Stimulated activated CD4-positive, alpha-beta T cell treated with anti-CD3 and anti-CD28 coated beads, Interleukin-4, amount 100 ng/mL, for 24 hours (primary cell): ENCODE measurements at regions not wholly inside any gene's neighbourhood (a gene's known extent, or its start where the extent isn't known, plus 50 kb on each side); places are given as distances from the start of the nearest gene placed in this dataset.
"Not testable (repeated sequence)": the region's sequence is repeated elsewhere in the genome, so short reads cannot be mapped to it uniquely, and the experiment has no call there.

Experiments
- DNase-seq: peaks from one replicate; pipeline ENCODE4 v3.0.0-alpha.2; 2020

GRCh38 chr1:189305279-189305678, 1172.4 kb downstream of the BRINP3 start:
- DNase-seq = no peak

- DNase-seq = no peak
Measured at GRCh38 chr1:189311915-189312314, 1165.7 kb downstream of the BRINP3 start.

GRCh38 chr1:189312499-189312898, 1165.2 kb downstream of the BRINP3 start:
- DNase-seq = no peak

- DNase-seq = no peak
Measured at GRCh38 chr1:189313488-189313887, 1164.2 kb downstream of the BRINP3 start.

- no peak for DNase-seq
Measured at GRCh38 chr1:189315035-189315901, 1162.4 kb downstream of the BRINP3 start.

GRCh38 chr1:189323091-189323490, 1154.6 kb downstream of the BRINP3 start:
- no peak for DNase-seq

- not testable (repeated sequence) for DNase-seq
Measured at GRCh38 chr1:189331071-189331470, 1146.6 kb downstream of the BRINP3 start.

GRCh38 chr1:189336115-189337100, 1141.3 kb downstream of the BRINP3 start:
- DNase-seq = no peak

GRCh38 chr1:189349607-189350006, 1128.1 kb downstream of the BRINP3 start:
- DNase-seq = no peak

GRCh38 chr1:189350983-189351616, 1126.6 kb downstream of the BRINP3 start:
- DNase-seq = no peak

- no peak for DNase-seq
Measured at GRCh38 chr1:189351960-189352359, 1125.7 kb downstream of the BRINP3 start.

- DNase-seq = no peak
Measured at GRCh38 chr1:189356206-189356605, 1121.5 kb downstream of the BRINP3 start.

- no peak for DNase-seq
Measured at GRCh38 chr1:189357317-189357716, 1120.3 kb downstream of the BRINP3 start.

- no peak for DNase-seq
Measured at GRCh38 chr1:189369612-189370011, 1108.1 kb downstream of the BRINP3 start.

GRCh38 chr1:189374816-189375215, 1102.8 kb downstream of the BRINP3 start:
- DNase-seq = no peak

- no peak for DNase-seq
Measured at GRCh38 chr1:189405419-189405818, 1072.2 kb downstream of the BRINP3 start.

- no peak for DNase-seq
Measured at GRCh38 chr1:189409774-189410173, 1067.9 kb downstream of the BRINP3 start.

GRCh38 chr1:189424746-189425331, 1052.8 kb downstream of the BRINP3 start:
- DNase-seq = no peak

- no peak for DNase-seq
Measured at GRCh38 chr1:189429610-189430009, 1048.1 kb downstream of the BRINP3 start.

- no peak for DNase-seq
Measured at GRCh38 chr1:189431447-189431846, 1046.2 kb downstream of the BRINP3 start.

GRCh38 chr1:189432753-189433152, 1044.9 kb downstream of the BRINP3 start:
- DNase-seq = no peak

GRCh38 chr1:189434461-189434860, 1043.2 kb downstream of the BRINP3 start:
- DNase-seq = no peak

- DNase-seq = no peak
Measured at GRCh38 chr1:189435398-189435797, 1042.3 kb downstream of the BRINP3 start.
